NCI-H1436 (cell line): ENCODE measurements at regions not wholly inside any gene's neighbourhood (a gene's known extent, or its start where the extent isn't known, plus 50 kb on each side); places are given as distances from the start of the nearest gene placed in this dataset.
"Not testable (repeated sequence)": the region's sequence is repeated elsewhere in the genome, so short reads cannot be mapped to it uniquely, and the experiment has no call there.

ENCODE experiments used
- DNase-seq: peaks from one replicate; lab custom pipeline; 2025; lab: John Stamatoyannopoulos, UW

DNA sequence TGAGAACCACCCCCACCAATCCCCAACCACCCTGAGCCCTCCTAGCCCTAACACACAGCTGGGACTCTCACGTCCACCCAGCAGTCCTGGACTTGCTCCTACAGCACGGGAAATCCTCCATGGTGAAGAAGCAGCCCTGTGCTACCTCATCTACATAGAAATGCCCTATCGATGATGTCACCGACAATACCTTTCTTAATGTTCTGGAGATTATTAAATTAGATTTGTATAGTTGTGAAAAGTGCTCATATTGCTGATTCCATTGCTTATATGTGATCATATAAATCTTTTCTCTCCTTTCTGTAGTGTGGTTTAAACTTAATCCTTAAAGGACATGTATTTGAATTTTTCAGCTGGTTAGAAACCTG lies 97.1 kb downstream of the PPIAL4G start:
- not testable (repeated sequence) for DNase-seq

DNA sequence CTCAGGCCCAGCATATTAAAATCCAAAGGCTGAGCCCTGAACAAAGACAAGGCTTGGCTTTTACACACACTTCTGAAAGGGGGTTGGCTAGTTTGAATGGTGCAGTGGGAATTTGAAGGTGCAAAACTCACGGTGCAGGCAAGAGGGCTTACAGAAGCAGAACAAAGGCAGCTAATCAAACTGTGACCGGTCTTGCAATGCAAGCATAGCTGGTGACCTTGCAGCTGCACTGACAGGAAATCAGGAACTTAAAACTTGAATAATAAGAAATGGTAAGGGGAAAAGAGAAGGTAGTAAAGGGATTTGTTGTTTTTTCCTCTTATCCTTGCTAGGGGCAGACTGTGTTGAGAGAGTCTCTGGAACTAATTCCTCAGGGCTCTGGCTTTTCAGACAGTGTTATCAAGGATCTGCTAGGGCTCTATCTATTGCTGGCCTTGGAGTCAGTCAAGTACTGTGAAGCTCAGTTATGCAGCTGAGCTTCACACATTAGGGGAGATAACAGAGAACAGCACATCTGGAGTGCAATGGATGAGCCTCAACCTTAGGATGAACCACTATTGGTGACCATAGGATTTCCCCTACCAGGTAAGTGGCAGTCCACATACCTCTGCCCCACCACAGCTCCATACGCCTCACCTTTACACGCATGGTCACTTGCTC lies 97.6 kb downstream of the PPIAL4G start:
- no peak for DNase-seq

GRCh38 chr1:148383966-148384365 lies 99.1 kb downstream of the PPIAL4G start:
- no peak for DNase-seq

DNA sequence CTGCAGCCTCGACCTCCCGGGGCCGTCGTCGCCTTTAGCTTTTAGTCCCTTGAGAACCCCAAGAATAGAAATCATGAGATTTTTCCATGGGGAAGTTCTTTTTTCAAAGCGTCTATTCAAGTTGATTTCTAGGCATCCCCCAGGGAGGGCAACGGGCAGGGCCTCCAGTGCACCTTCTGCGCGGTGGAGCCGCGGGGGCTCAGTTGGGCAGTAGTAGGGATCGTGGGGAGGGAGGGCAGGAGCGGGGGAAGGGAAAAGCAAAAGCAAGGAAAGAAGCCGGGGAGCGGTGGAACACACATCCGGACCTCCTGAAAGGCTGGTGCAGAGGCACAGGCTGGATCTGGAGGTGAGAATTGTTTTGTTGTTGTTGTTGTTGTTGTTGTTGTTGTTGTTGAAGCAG lies 103.4 kb downstream of the PPIAL4G start:
- DNase-seq: no peak

- DNase-seq: no peak
These were observed 104.0 kb downstream of the PPIAL4G start for GRCh38 chr1:148379170-148379500.

DNA sequence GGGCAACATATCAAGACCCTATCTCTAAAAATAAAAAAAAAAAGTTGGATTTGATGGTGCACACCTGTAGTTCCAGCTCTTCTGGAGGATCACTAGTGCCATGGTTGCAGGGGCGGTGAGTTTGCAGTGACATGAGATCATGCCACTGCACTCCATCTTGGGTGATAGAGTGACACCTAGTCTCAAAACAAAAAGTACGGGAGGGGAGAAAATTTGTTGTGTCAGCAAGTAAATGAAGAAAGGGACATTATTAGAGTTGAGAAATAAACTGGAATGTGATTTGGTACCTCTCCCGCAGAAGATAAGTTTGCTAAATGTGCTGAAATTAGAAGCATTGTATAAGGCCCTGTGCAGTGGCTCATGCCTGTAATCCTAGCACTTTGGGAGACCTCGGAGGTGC lies 105.1 kb downstream of the PPIAL4G start:
- DNase-seq: not testable (repeated sequence)

DNA sequence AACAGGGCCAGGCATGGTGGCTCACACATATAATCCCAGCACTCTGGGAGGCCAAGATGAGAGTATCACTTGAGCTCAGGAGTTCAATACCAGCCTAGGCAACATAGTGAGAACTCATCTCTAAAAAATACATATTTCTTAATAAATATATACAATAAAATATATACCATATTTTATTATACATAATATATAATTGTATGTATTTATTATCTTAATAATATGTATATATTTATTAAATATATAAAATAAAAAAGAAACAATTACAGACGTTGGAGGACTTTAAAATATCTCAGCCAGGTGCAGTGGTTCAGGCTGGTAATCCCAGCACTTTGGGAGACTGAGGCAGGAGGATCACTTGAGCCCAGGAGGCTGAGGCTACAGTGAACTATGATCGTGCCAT lies 106.1 kb downstream of the PPIAL4G start:
- not testable (repeated sequence) for DNase-seq

GRCh38 chr1:148374101-148374500 lies 109.0 kb downstream of the PPIAL4G start:
- no peak for DNase-seq

- DNase-seq: no peak
These were observed 109.7 kb downstream of the PPIAL4G start for GRCh38 chr1:148373192-148373925.

DNA sequence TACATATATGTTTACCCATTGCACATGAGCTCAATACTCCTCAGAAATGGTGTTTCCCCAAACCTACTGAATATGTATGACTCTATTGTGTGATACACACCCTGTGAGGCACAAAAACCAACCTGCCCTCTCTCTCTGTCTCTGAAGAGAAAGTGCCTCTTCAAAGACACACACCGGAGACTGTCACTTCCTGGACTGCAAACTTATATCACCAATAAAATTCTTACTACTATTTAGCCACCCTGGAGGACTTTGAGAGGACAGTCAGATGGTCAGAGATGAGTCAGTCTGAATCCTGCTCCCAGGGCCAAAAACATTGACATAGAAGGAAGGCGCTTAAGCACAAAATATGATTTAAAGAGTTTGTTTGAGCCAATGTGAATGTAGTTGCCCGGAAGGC lies 110.4 kb downstream of the PPIAL4G start:
- DNase-seq: no peak

DNA sequence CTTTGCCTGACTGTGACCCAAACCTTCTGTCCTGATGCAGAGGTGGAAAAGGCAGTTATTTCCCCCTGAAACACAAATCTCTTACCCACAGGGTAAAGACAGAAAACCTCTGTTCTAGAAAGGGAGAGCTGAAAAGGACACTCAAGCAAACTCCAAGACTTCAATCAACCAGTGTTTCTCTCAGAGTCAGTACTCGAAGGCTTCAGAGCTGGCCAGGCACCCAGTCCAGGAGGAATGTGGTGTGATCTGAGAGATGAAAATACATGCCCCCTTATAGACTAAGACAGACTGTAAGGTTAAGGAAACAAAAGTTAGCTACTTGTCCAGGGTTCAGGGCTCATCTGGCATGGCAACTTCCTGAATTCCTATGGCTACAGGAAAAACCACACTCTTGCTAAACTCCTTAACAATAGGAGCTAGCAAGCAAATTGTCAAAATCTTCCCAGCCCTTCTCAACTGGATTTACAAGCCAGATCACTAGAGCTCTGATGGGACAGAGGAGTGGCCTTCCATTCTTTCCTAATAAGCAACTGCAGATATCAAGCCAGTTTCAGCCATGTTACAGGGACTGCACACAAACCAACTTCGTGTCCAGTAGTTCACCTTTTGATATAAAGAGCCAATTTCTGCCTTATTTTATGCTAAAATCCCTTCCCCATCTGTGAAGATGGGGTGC lies 110.9 kb downstream of the PPIAL4G start:
- DNase-seq: not testable (repeated sequence)

DNA sequence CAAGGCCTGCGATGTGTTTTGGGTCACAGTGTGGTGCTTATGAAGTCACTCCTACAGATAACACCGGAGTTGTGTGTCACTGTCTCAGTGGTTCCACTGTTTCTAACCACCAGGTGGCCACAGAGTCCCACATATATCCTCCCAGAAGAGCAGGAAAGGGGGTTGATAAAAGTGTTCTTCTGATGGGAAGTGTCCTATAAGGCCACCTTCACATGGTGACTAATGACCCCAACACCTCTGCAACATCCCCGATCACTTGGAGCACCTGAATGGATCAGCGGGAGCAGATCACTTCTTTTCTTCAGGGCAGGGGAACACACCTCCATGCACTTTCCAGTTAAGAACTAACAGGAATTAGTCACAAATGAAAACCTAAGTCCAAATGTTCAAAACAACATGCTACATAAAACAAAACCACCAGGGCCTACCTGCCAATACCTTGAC lies 111.5 kb downstream of the PPIAL4G start:
- DNase-seq: not testable (repeated sequence)

DNA sequence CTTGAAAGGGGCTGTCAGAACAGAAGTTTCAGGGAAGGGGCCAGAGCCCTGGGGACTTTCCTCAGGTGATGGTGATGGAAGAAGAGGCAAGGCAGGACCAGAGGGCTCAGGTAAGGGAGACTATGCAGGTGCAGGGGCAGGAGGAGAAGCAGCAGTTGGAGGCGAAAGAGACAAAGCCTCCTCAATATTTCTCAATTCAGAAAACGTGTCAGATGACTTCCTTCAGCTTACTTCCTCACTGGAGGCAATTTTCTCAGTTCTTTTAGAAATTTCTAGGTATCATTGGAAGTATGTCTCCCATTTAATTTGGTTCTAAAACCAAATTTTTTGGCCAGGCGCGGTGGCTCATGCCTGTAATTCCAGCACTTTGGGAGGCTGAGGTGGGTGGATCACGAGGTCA lies 112.4 kb downstream of the PPIAL4G start:
- DNase-seq: not testable (repeated sequence)

- no peak for DNase-seq
These were observed 115.5 kb downstream of the PPIAL4G start for GRCh38 chr1:148367596-148367995.

- DNase-seq: not testable (repeated sequence)
These were observed 116.9 kb downstream of the PPIAL4G start for GRCh38 chr1:148366136-148366753.

DNA sequence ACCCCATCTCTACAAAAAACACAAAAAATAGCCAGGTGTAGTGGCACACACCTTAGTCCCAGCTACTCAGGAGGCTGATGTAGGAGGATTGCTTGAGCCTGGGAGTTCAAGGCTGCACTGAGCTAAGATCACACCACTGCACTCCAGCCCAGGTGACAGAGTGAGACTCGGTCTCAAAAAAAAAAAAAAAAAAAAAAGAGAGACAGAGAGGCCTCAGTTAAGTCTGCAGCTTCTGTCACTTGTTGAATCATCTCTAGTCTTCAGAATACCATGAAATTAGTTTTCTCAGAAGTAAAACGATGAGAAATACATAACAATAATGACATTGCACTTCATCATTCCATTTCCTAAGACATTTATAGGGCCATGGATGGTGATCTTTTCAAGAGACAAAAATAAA lies 118.0 kb downstream of the PPIAL4G start:
- DNase-seq: not testable (repeated sequence)

- DNase-seq: not testable (repeated sequence)
These were observed 119.1 kb downstream of the PPIAL4G start for GRCh38 chr1:148363979-148364378.

DNA sequence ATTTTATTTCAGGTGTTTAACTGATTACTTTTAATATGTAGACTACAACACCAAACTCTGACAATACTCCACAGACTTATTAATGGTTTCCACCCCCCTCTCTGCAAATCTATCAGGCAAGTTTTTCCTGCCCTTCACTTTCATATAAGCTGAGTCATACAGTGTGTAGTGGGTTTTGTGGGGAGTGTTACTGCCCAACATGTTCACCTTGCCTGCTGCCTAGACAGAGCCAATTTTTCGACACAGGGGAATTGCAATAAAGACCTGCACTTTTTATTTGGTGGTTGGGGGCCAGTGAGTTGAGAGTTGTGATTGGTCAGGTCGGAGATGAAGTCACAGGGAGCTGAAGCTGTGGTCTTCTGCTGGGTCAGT lies 119.7 kb downstream of the PPIAL4G start:
- no peak for DNase-seq

DNA sequence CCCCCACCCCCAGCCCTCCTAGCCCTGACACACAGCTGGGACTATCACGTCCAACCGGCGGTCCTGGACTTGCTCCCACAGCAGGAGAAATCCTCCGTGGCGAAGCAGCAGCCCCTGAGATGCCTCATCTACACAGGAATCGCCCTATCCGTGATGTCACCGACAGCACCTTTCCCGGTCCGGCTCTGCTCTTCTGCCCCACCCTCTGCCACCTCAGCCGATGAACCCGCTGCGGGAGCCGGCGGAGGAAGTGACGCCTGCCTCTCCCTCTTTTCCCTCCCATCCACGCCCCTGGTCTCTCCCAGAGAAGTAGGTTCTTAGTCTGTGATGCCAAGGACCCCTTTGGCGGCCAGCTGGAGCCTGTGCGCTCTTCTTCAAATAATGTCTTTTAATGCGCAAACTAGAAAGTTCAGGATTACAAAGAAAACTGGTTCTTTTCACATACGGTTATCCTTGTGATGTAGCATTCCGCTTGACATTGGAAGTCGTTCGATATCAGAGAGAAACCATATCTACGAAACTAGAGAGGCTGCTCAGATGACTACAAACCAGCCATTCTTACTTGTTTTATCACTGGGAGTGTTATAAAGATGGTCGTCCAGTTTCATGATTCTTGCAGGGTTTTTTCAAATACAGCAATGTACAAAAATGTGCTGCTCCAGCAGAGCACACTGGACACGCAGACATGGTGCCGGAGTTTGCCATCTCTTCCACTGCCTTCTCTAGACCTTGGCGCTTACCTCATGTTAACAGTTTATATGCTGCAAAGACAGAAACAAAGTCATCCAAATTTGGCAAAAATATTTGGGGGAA lies 120.3 kb downstream of the PPIAL4G start:
- no peak for DNase-seq

DNA sequence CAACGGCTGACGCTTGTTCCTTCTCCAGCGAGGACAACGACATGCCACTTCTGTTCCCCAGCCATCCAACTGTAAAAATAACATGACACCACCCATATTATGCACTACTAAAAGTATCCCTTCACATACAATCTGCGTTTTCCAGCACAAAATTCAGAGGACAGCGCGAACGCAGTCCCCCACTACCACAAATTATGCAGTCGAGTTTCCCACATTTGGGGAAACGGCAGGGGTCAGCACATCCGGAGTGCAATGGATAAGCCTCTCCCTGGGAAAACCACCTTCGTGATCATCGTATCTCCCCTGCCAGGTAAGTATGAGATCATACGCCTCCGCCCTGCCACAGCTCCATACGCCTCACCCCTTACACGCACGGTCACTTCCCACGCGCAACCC lies 120.9 kb downstream of the PPIAL4G start:
- DNase-seq: no peak

DNA sequence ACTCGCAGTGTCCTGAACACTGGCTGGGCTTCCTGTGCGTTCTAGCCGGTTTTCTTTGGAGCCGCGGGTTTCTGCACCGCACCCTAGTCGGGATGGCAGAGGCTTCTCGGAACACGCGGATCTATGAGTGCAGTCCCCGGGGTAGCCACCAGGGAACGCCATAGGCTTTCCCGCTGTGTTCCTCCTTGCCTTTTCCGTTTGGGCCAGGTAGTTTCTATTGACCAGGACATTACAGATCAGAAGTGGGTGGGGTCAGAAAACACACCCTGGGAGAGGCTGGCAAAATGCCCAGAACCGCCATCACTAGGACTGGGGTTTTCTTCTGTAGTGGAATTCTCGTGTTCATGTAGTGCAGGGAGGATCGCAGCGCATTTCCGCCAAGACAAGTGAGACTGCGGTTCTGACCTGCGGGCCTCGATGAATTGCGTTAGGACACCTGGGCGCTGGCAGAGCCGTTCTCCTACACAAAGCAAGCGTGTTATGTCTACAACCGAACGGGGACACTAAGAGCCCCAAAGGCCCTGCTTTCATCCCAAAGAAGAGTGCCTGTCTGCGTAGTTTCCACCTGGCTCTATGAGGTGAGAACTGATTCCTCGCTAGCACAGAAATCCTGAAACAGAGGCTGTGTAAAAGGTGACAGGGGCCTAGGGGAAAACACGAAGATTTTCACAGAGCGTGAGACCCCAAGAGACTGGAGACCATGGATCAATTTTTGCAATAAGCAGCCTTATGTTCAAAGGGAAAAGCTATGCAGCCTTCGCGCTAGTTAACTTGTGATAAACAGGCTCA lies 121.5 kb downstream of the PPIAL4G start:
- not testable (repeated sequence) for DNase-seq
